DND-41 (cell line): ENCODE measurements at regions not wholly inside any gene's neighbourhood (a gene's known extent, or its start where the extent isn't known, plus 50 kb on each side); places are given as distances from the start of the nearest gene placed in this dataset.

ENCODE experiments used
- ATAC-seq: fragments of 200-7000 bp; cut with Tn5 transposase; 3 replicates; pipeline ENCODE4 v1.9.1; 2021; ENCODE audit warnings: low read depth; ENCODE audit not compliant: insufficient read depth
- DNase-seq: peaks from one replicate; pipeline ENCODE4 v3.0.0-alpha.2; 2020
- H2AFZ ChIP-seq: 2 replicates; pipeline ENCODE4 v1.6.0; 2012; ENCODE audit warnings: low read depth, low read length
- H3K27ac ChIP-seq: 2 replicates; pipeline ENCODE4 v1.5.1; 2012; ENCODE audit warnings: low read length, inconsistent platforms
- H3K27me3 ChIP-seq: fragments of 200-600 bp; sonication (generic); 2 replicates; pipeline ENCODE4 v1.6.0; 2012; ENCODE audit warnings: low read length, mild to moderate bottlenecking, inconsistent platforms; ENCODE audit not compliant: insufficient read depth, poor library complexity
- H3K36me3 ChIP-seq: 2 replicates; pipeline ENCODE4 v1.5.1; 2012; ENCODE audit warnings: low read length, inconsistent platforms; ENCODE audit not compliant: insufficient read depth
- H3K4me1 ChIP-seq: 2 replicates; pipeline ENCODE4 v1.5.1; 2012; ENCODE audit warnings: mild to moderate bottlenecking, low read length; ENCODE audit not compliant: insufficient read depth
- H3K4me2 ChIP-seq: 2 replicates; pipeline ENCODE4 v1.6.0; 2012; ENCODE audit warnings: mild to moderate bottlenecking, moderate library complexity, low read length, inconsistent platforms; ENCODE audit not compliant: insufficient read depth
- H3K4me3 ChIP-seq, 2 experiments: fragments of 200-600 bp in 1 of 2; shearing (Covaris generic) in 1 of 2; 2 replicates each; pipeline ENCODE4 v1.5.1; 2012 to 2016; ENCODE audit warnings: inconsistent platforms in 2 of 2, low read length in 2 of 2, mild to moderate bottlenecking in 2 of 2, low read depth in 1 of 2, moderate library complexity in 1 of 2
- H3K79me2 ChIP-seq: 2 replicates; pipeline ENCODE4 v1.6.0; 2012; ENCODE audit warnings: low read length, inconsistent platforms; ENCODE audit not compliant: insufficient read depth
- H3K9ac ChIP-seq: 2 replicates; pipeline ENCODE4 v1.6.0; 2012; ENCODE audit warnings: low read depth, mild to moderate bottlenecking, inconsistent platforms, low read length, moderate library complexity
- H3K9me3 ChIP-seq: 2 replicates; pipeline ENCODE4 v1.5.1; 2012; ENCODE audit warnings: low read length, moderate library complexity, mild to moderate bottlenecking, inconsistent platforms; ENCODE audit not compliant: insufficient read depth, severe bottlenecking
- H4K20me1 ChIP-seq: 2 replicates; pipeline ENCODE4 v1.6.0; 2012; ENCODE audit warnings: low read length; ENCODE audit not compliant: insufficient read depth
- CTCF ChIP-seq: IDR thresholded peaks from 2 replicates; pipeline ENCODE4 v1.5.1; 2012; ENCODE audit warnings: borderline replicate concordance, low read length, moderate library complexity, mild to moderate bottlenecking; ENCODE audit not compliant: poor library complexity, severe bottlenecking; ENCODE audit errors: extremely low read depth
- EZH2 ChIP-seq: IDR thresholded peaks from 3 replicates; pipeline ENCODE4 v1.6.1; 2012; ENCODE audit warnings: borderline replicate concordance, low read depth, mild to moderate bottlenecking, moderate library complexity, low read length, inconsistent platforms; ENCODE audit not compliant: severe bottlenecking

DNA sequence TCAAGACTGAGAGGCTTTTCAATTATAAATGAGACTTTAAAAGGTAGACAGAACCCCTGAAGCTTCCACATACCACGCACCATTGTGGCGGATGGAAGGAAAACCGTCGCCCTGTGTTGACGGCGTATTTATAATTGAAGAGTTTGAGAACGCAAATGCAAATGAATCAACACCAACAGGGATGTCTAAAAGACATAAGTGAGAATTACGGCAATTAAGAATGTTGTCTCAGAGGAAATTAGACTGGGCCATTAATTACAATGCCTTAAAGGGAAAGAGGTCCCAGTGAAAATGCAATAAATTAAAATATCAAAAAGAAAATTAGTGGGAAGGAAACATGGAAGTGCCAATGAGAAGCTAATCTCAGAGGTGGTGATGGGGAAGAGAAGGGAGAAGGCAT lies 148.5 kb upstream of the XYLT1 start:
- Histone ChIP-seq H3K4me3 (no peak overlapping the region), H3K27ac (no peak overlapping the region), H3K27me3 (no peaks in the 10 kb centered on the region), H3K79me2 (no peaks in the 10 kb centered on the region), H3K9me3 (peaks cover under 1% of the 10 kb centered on the region), H4K20me1 (no peaks in the 10 kb centered on the region), H2AFZ (no peak overlapping the region), H3K4me1 (no peaks in the 10 kb centered on the region), H3K36me3 (no peaks in the 10 kb centered on the region), H3K4me2 (no peak overlapping the region), H3K9ac (no peak overlapping the region)
- DNase-seq (no peak), ATAC-seq (no peak)
- TF ChIP-seq EZH2 (no peak), CTCF (no peak)

DNA sequence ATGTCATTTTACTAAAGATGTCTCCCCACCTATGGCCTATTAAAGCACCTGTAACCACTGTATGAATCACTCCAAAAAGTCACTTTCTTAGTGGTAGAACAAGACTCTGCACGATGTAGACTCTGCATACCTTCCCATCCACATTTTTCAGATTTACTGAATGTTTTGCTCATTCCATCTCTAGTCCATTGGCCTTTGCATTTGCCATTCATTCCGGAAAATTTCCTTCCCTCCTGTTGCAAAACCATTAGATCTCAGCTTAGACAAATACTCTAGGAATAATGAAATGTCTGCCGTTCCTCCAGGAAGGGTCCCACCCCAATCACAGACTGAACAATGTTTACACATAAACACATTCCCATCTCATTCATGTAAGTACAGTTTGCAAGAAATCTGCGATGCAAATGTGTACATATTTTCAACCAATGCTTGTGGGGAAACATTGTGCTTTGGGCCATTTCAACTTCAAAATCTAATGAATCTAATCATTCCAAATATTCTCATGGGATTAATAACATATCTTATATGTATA lies 146.3 kb upstream of the XYLT1 start:
- DNase-seq (no peak), ATAC-seq (no peak)
- Histone ChIP-seq H3K9me3 (no peaks in the 10 kb centered on the region), H3K27ac (no peak overlapping the region), H3K9ac (no peak overlapping the region), H3K4me1 (no peaks in the 10 kb centered on the region), H3K27me3 (no peaks in the 10 kb centered on the region), H3K36me3 (no peaks in the 10 kb centered on the region), H3K4me3 (no peak overlapping the region), H3K79me2 (no peaks in the 10 kb centered on the region), H4K20me1 (no peaks in the 10 kb centered on the region), H2AFZ (no peak overlapping the region), H3K4me2 (no peak overlapping the region)
- TF ChIP-seq CTCF (no peak), EZH2 (no peak)

GRCh38 chr16:17612336-17612735 lies 141.6 kb upstream of the XYLT1 start:
- Histone ChIP-seq H3K4me1 (peaks cover 14% of the 10 kb centered on the region), H3K9ac (no peak overlapping the region), H3K79me2 (no peaks in the 10 kb centered on the region), H4K20me1 (no peaks in the 10 kb centered on the region), H3K27me3 (no peaks in the 10 kb centered on the region), H3K4me2 (no peak overlapping the region), H3K36me3 (no peaks in the 10 kb centered on the region), H3K27ac (no peak overlapping the region), H3K9me3 (no peaks in the 10 kb centered on the region), H3K4me3 (no peak overlapping the region), H2AFZ (no peak overlapping the region)
- DNase-seq (no peak), ATAC-seq (no peak)
- TF ChIP-seq EZH2: no peak
- no peak for TF ChIP-seq CTCF

DNA sequence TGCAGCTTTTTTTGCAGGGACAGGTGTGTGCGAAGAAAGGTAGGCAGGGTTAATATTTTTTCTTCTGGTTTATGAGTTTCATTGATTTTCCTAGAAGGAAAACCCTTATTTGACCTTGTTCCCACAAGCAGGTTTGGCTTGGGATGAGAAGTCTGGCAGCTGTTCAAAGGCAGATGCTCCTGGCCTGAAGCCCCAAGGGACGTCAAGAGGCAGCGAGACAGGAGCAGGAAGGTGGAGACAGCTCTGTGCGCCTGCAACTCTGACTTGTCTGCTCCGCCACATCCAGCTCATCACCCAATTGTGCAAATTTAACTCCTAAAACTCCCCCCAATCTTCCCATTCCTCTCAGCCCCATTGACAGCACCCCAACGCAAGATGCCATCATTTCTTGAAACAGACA lies 136.8 kb upstream of the XYLT1 start:
- DNase-seq (peak; percentile 26), ATAC-seq (peak; percentile 60)
- H3K4me1 ChIP-seq: peaks cover 48% of the 10 kb centered on the region
- no peaks in the 10 kb centered on the region for H3K9me3 ChIP-seq
- no peaks in the 10 kb centered on the region for H4K20me1 ChIP-seq
- peak overlapping the region; percentile 19; the same call in 1 of the 2 replicates for H3K9ac ChIP-seq
- H3K4me2 ChIP-seq: peak overlapping the region; percentile 53
- H2AFZ ChIP-seq: no peak overlapping the region
- no peaks in the 10 kb centered on the region for H3K79me2 ChIP-seq
- peak overlapping the region in 1 of 2 experiments; percentile 10; a peak in 1 of 4 replicates for H3K4me3 ChIP-seq
- peak overlapping the region; percentile 66 for H3K27ac ChIP-seq
- no peaks in the 10 kb centered on the region for H3K36me3 ChIP-seq
- H3K27me3 ChIP-seq: no peaks in the 10 kb centered on the region
- TF ChIP-seq EZH2 (no peak), CTCF (no peak)
